IMR-90 (cell line): ENCODE measurements at regions not wholly inside any gene's neighbourhood (a gene's known extent, or its start where the extent isn't known, plus 50 kb on each side); places are given as distances from the start of the nearest gene placed in this dataset.

Experiments
- ATAC-seq: fragments of 200-7000 bp; cut with Tn5 transposase; 2 replicates; pipeline ENCODE4 v1.9.1; 2020; ENCODE audit warnings: low read depth, mild to moderate bottlenecking, moderate library complexity
- BruUV-seq: library from RNA; stranded (reverse); fragments of 400-500 nt; replicated peaks from 2 replicates; lab custom pipeline; 2021; lab: Mats Ljungman, UMichigan
- CTCF ChIA-PET: fragments of 300-600 bp; formaldehyde crosslinking; extraction: SDS; loops from one replicate; lab custom pipeline; 2021; ENCODE audit warnings: antibody characterized with exemption; lab: Yijun Ruan, JAX
- POLR2A ChIA-PET: fragments of 300-600 bp; sonication (Branson Sonifier 250); formaldehyde crosslinking; loops from one replicate; lab custom pipeline; 2022; ENCODE audit warnings: antibody characterized with exemption; ENCODE audit not compliant: unreplicated experiment; lab: Charles Lee
- DNase-seq: peaks from one replicate; pipeline ENCODE4 v3.0.0; 2013
- H2AFZ ChIP-seq: replicated peaks from 2 replicates; pipeline ENCODE3; 2013; ENCODE audit warnings: low read length, mild to moderate bottlenecking; ENCODE audit not compliant: poor library complexity
- H2AK5ac ChIP-seq: 2 replicates; pipeline ENCODE4 v1.6.1; 2013; ENCODE audit warnings: low read depth, low read length, inconsistent platforms
- H2AK9ac ChIP-seq: replicated peaks from 2 replicates; pipeline ENCODE3; 2013; ENCODE audit warnings: mild to moderate bottlenecking, low read depth, low read length, moderate library complexity; ENCODE audit not compliant: poor library complexity
- H2BK120ac ChIP-seq: 2 replicates; pipeline ENCODE4 v1.6.1; 2013; ENCODE audit warnings: low read depth, low read length, inconsistent platforms
- H2BK15ac ChIP-seq: 3 replicates; pipeline ENCODE4 v1.6.1; 2013; ENCODE audit warnings: low read depth, low read length, inconsistent platforms
- H2BK20ac ChIP-seq: 2 replicates; pipeline ENCODE4 v1.6.1; 2013; ENCODE audit warnings: low read depth, mild to moderate bottlenecking, inconsistent platforms, low read length, moderate library complexity
- H2BK5ac ChIP-seq: 2 replicates; pipeline ENCODE4 v1.6.1; 2013; ENCODE audit warnings: mild to moderate bottlenecking, low read depth, low read length, inconsistent platforms; ENCODE audit not compliant: poor library complexity, severe bottlenecking
- H3K14ac ChIP-seq: replicated peaks from 2 replicates; pipeline ENCODE4 v1.6.1; 2013; ENCODE audit warnings: low read depth, low read length, inconsistent platforms
- H3K18ac ChIP-seq: 2 replicates; pipeline ENCODE4 v1.6.1; 2013; ENCODE audit warnings: low read depth, low read length, control low read depth
- H3K23ac ChIP-seq: 2 replicates; pipeline ENCODE4 v1.6.1; 2013; ENCODE audit warnings: low read depth, low read length, inconsistent platforms
- H3K27ac ChIP-seq: 2 replicates; pipeline ENCODE4 v1.5.1; 2013; ENCODE audit warnings: mild to moderate bottlenecking, control low read depth, low read length; ENCODE audit not compliant: insufficient read depth
- H3K27me3 ChIP-seq: 2 replicates; pipeline ENCODE4 v1.6.1; 2013; ENCODE audit warnings: low read length; ENCODE audit not compliant: control insufficient read depth, insufficient read depth
- H3K36me3 ChIP-seq: 2 replicates; pipeline ENCODE4 v1.6.1; 2013; ENCODE audit warnings: low read length, mixed read lengths; ENCODE audit not compliant: control insufficient read depth, insufficient read depth
- H3K4ac ChIP-seq: 2 replicates; pipeline ENCODE4 v1.6.1; 2013; ENCODE audit warnings: low read depth, low read length, inconsistent platforms
- H3K4me1 ChIP-seq: 2 replicates; pipeline ENCODE4 v1.6.1; 2013; ENCODE audit warnings: low read length, mixed read lengths; ENCODE audit not compliant: control insufficient read depth, insufficient read depth
- H3K4me2 ChIP-seq: 2 replicates; pipeline ENCODE4 v1.6.1; 2013; ENCODE audit warnings: low read depth, mild to moderate bottlenecking, control low read depth, low read length, moderate library complexity
- H3K4me3 ChIP-seq: 2 replicates; pipeline ENCODE4 v1.5.1; 2013; ENCODE audit warnings: low read depth, mild to moderate bottlenecking, control low read depth, low read length, moderate library complexity; ENCODE audit not compliant: insufficient read depth
- H3K56ac ChIP-seq: 2 replicates; pipeline ENCODE4 v1.6.1; 2013; ENCODE audit warnings: low read length, inconsistent platforms; ENCODE audit not compliant: insufficient read depth; ENCODE audit errors: extremely low read depth
- H3K79me1 ChIP-seq, 2 experiments: 2 replicates each; pipeline ENCODE4 v1.6.1; 2013; ENCODE audit warnings: low read length in 2 of 2, inconsistent platforms in 1 of 2, low read depth in 1 of 2
- H3K9ac ChIP-seq: 2 replicates; pipeline ENCODE4 v1.6.1; 2013; ENCODE audit warnings: low read depth, low read length, control low read depth
- H3K9me1 ChIP-seq: 2 replicates; pipeline ENCODE4 v1.6.1; 2013; ENCODE audit warnings: low read length, inconsistent platforms; ENCODE audit not compliant: insufficient read depth
- H3K9me3 ChIP-seq: 2 replicates; pipeline ENCODE4 v1.6.1; 2013; ENCODE audit warnings: low read length; ENCODE audit not compliant: control insufficient read depth, insufficient read depth
- H4K20me1 ChIP-seq: 2 replicates; pipeline ENCODE4 v1.6.1; 2013; ENCODE audit warnings: low read length, inconsistent platforms; ENCODE audit not compliant: insufficient read depth
- H4K5ac ChIP-seq: 2 replicates; pipeline ENCODE4 v1.6.1; 2013; ENCODE audit warnings: mild to moderate bottlenecking, low read depth, low read length, control low read depth
- H4K8ac ChIP-seq, 2 experiments: 2 replicates each; pipeline ENCODE4 v1.6.1; 2013; ENCODE audit warnings: low read depth in 2 of 2, low read length in 2 of 2, control low read depth in 1 of 2, inconsistent platforms in 1 of 2
- H4K91ac ChIP-seq: 2 replicates; pipeline ENCODE4 v1.6.1; 2013; ENCODE audit warnings: low read depth, low read length, inconsistent platforms; ENCODE audit not compliant: insufficient read depth
- BHLHE40 ChIP-seq: fragments of 150-350 bp; IDR thresholded peaks from 2 replicates; pipeline ENCODE4 v1.6.1; 2016; ENCODE audit warnings: mild to moderate bottlenecking, low read depth, low read length
- CEBPB ChIP-seq: IDR thresholded peaks from 2 replicates; pipeline ENCODE4 v1.6.1; 2012; ENCODE audit warnings: low read depth, low read length, improper control_type of control experiment
- CHD1 ChIP-seq: IDR thresholded peaks from 2 replicates; pipeline ENCODE4 v1.6.1; 2012; ENCODE audit warnings: low read depth, low read length, improper control_type of control experiment
- CTCF ChIP-seq: conservative IDR thresholded peaks from 2 replicates; pipeline ENCODE4 v1.5.1; 2012; ENCODE audit warnings: mild to moderate bottlenecking, low read depth, low read length, improper control_type of control experiment
- ELK1 ChIP-seq: fragments of 150-350 bp; IDR thresholded peaks from 2 replicates; pipeline ENCODE4 v1.6.1; 2016; ENCODE audit warnings: low read depth, mild to moderate bottlenecking, low read length, moderate library complexity, borderline replicate concordance
- FOS ChIP-seq: fragments of 150-350 bp; IDR thresholded peaks from 2 replicates; pipeline ENCODE4 v1.6.1; 2016; ENCODE audit warnings: low read depth, low read length
- MAZ ChIP-seq: IDR thresholded peaks from 2 replicates; pipeline ENCODE4 v1.6.1; 2012; ENCODE audit warnings: low read depth, mild to moderate bottlenecking, low read length, improper control_type of control experiment, moderate library complexity, borderline replicate concordance
- MXI1 ChIP-seq: IDR thresholded peaks from 2 replicates; pipeline ENCODE4 v1.6.1; 2012; ENCODE audit warnings: low read depth, mild to moderate bottlenecking, low read length, moderate library complexity, borderline replicate concordance
- NFE2L2 ChIP-seq: fragments of 150-350 bp; IDR thresholded peaks from 2 replicates; pipeline ENCODE4 v1.6.1; 2016; ENCODE audit warnings: low read depth, mild to moderate bottlenecking, low read length
- POLR2A ChIP-seq: IDR thresholded peaks from 2 replicates; pipeline ENCODE4 v1.6.1; 2012; ENCODE audit warnings: mild to moderate bottlenecking, low read depth, low read length
- RAD21 ChIP-seq: IDR thresholded peaks from 2 replicates; pipeline ENCODE4 v1.6.1; 2012; ENCODE audit warnings: low read length, improper control_type of control experiment
- RCOR1 ChIP-seq: IDR thresholded peaks from 2 replicates; pipeline ENCODE4 v1.6.1; 2012; ENCODE audit warnings: mild to moderate bottlenecking, low read length, improper control_type of control experiment; ENCODE audit not compliant: insufficient replicate concordance
- RFX5 ChIP-seq: IDR thresholded peaks from 2 replicates; pipeline ENCODE4 v1.8.0; 2012; ENCODE audit warnings: low read depth, mild to moderate bottlenecking, low read length, moderate library complexity
- SMC3 ChIP-seq: fragments of 150-350 bp; IDR thresholded peaks from 2 replicates; pipeline ENCODE4 v1.6.1; 2016; ENCODE audit warnings: low read depth, mild to moderate bottlenecking, antibody characterized with exemption, low read length, moderate library complexity
- dilution Hi-C: fragments of 300-500 bp; cut with HindIII; formaldehyde crosslinking; loops from one replicate; pipeline ENCODE4 v1.14.3; 2018; ENCODE audit warnings: low sequenced_read_pairs; ENCODE audit not compliant: unreplicated experiment
- in situ Hi-C: fragments of 300-500 bp; cut with MboI; formaldehyde crosslinking; loops from 3 replicates; pipeline ENCODE4 v1.14.3; 2019; ENCODE audit warnings: low sequenced_read_pairs, inconsistent platforms, mixed read lengths
- intact Hi-C: fragments of 100-400 bp; cut with micrococcal nuclease; formaldehyde crosslinking; loops from 2 replicates; pipeline ENCODE4 v1.10.0; 2022

GRCh38 chr2:33933203-33933602, 334.1 kb upstream of the FAM98A start:
- no peak overlapping the region for H3K27ac ChIP-seq
- H2AK5ac ChIP-seq: no peak overlapping the region
- CTCF ChIA-PET: no interaction called here
- dilution Hi-C loops: no loop called here
- no peaks in the 10 kb centered on the region for H3K9me1 ChIP-seq
- TF ChIP-seq BHLHE40 (no peak), MAZ (no peak), POLR2A (no peak), CTCF (no peak), RAD21 (no peak), RCOR1 (no peak), FOS (no peak), CEBPB (no peak), NFE2L2 (no peak), SMC3 (no peak), MXI1 (no peak), ELK1 (no peak), CHD1 (no peak), RFX5 (no peak)
- in situ Hi-C loops: no loop called here
- no peak overlapping the region for H3K23ac ChIP-seq
- H2BK15ac ChIP-seq: no peak overlapping the region
- POLR2A ChIA-PET: no interaction called here
- H3K56ac ChIP-seq: no peak overlapping the region
- H3K79me1 ChIP-seq: no peaks in the 10 kb centered on the region
- no peak overlapping the region for H2BK120ac ChIP-seq
- BruUV-seq: no TSS peak
- H2AFZ ChIP-seq: no peak overlapping the region
- no peak overlapping the region for H3K4ac ChIP-seq
- no peak overlapping the region for H4K8ac ChIP-seq
- no peak for ATAC-seq
- H3K9me3 ChIP-seq: no peaks in the 10 kb centered on the region
- no peak overlapping the region for H2BK20ac ChIP-seq
- H4K20me1 ChIP-seq: no peaks in the 10 kb centered on the region
- no peak overlapping the region for H3K9ac ChIP-seq
- H3K4me2 ChIP-seq: no peak overlapping the region
- H3K36me3 ChIP-seq: no peaks in the 10 kb centered on the region
- no peak overlapping the region for H3K18ac ChIP-seq
- H3K14ac ChIP-seq: no peak overlapping the region
- H4K91ac ChIP-seq: no peak overlapping the region
- H4K5ac ChIP-seq: no peak overlapping the region
- no peaks in the 10 kb centered on the region for H3K27me3 ChIP-seq
- DNase-seq: no peak
- no peak overlapping the region for H2AK9ac ChIP-seq
- no peak overlapping the region for H2BK5ac ChIP-seq
- intact Hi-C loops: no loop called here
- H3K4me1 ChIP-seq: no peaks in the 10 kb centered on the region
- no peak overlapping the region for H3K4me3 ChIP-seq
